Endometrium (tissue), 2 donors: ENCODE measurements at regions not wholly inside any gene's neighbourhood (a gene's known extent, or its start where the extent isn't known, plus 50 kb on each side); places are given as distances from the start of the nearest gene placed in this dataset.

ENCODE experiments used
- FAIRE-seq: peaks from 2 replicates; lab custom pipeline; 2012; peaks lifted over from hg19 to GRCh38; lab: Jason Lieb, UNC
- donor health status: control.
- donor health status: control.

- no peak for FAIRE-seq
Measured at GRCh38 chr18:67586101-67586500, 69.6 kb upstream of the DSEL start.

GRCh38 chr18:67583621-67584020 lies 67.1 kb upstream of the DSEL start:
- FAIRE-seq, result no peak

- no peak for FAIRE-seq
Measured at GRCh38 chr18:67582488-67582887, 66.0 kb upstream of the DSEL start.

- FAIRE-seq, result no peak
Measured at GRCh38 chr18:67581178-67581577, 64.7 kb upstream of the DSEL start.

DNA sequence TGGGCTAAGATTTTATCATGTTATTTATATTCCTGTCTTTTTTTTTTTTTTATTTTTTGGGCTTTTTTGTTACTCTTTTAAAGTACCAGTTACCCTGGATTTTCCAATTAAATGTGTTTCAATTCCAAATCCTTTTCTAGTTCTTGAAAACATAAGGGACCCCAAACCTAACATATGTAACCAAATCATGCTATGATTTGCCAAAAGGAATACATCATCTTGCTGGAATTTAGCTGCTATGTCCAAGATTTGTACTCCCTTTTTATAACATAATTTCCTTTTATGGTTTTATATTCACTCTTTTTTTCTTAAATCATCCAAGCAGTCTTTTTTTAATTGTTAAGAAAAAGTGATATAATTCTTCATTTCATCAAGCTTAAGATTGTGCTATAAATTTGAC lies 60.9 kb upstream of the DSEL start:
- no peak for FAIRE-seq

GRCh38 chr18:67574749-67575148 lies 58.2 kb upstream of the DSEL start:
- FAIRE-seq, result no peak

DNA sequence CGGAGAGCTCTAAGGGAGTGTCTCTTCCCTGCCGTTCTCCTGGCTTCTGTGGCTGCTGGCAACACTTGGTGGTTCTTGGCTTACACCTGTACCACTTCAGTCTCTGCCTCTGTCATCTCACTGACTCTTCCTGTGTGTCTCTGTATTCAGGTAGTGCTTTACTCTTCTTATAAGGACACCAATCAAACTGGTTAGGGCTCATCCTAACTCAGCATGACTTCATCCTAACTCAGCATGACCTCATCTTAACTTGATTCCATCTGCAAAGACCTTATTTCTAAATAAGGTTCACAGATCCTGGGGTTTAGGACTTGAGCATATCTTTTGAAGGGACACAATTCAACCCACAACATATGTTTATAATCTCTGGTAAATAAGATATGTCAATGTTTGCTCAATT lies 51.6 kb upstream of the DSEL start:
- FAIRE-seq, result no peak
